IMR-90 (cell line): ENCODE measurements at regions not wholly inside any gene's neighbourhood (a gene's known extent, or its start where the extent isn't known, plus 50 kb on each side); places are given as distances from the start of the nearest gene placed in this dataset.

Source experiments
- ATAC-seq: fragments of 200-7000 bp; cut with Tn5 transposase; 2 replicates; pipeline ENCODE4 v1.9.1; 2020; ENCODE audit warnings: low read depth, mild to moderate bottlenecking, moderate library complexity
- BruUV-seq: library from RNA; stranded (reverse); fragments of 400-500 nt; replicated peaks from 2 replicates; lab custom pipeline; 2021; lab: Mats Ljungman, UMichigan
- CTCF ChIA-PET: fragments of 300-600 bp; formaldehyde crosslinking; extraction: SDS; loops from one replicate; lab custom pipeline; 2021; ENCODE audit warnings: antibody characterized with exemption; lab: Yijun Ruan, JAX
- POLR2A ChIA-PET: fragments of 300-600 bp; sonication (Branson Sonifier 250); formaldehyde crosslinking; loops from one replicate; lab custom pipeline; 2022; ENCODE audit warnings: antibody characterized with exemption; ENCODE audit not compliant: unreplicated experiment; lab: Charles Lee
- DNase-seq: peaks from one replicate; pipeline ENCODE4 v3.0.0; 2013
- H2AFZ ChIP-seq: replicated peaks from 2 replicates; pipeline ENCODE3; 2013; ENCODE audit warnings: low read length, mild to moderate bottlenecking; ENCODE audit not compliant: poor library complexity
- H2AK5ac ChIP-seq: 2 replicates; pipeline ENCODE4 v1.6.1; 2013; ENCODE audit warnings: low read depth, low read length, inconsistent platforms
- H2AK9ac ChIP-seq: replicated peaks from 2 replicates; pipeline ENCODE3; 2013; ENCODE audit warnings: mild to moderate bottlenecking, low read depth, low read length, moderate library complexity; ENCODE audit not compliant: poor library complexity
- H2BK120ac ChIP-seq: 2 replicates; pipeline ENCODE4 v1.6.1; 2013; ENCODE audit warnings: low read depth, low read length, inconsistent platforms
- H2BK15ac ChIP-seq: 3 replicates; pipeline ENCODE4 v1.6.1; 2013; ENCODE audit warnings: low read depth, low read length, inconsistent platforms
- H2BK20ac ChIP-seq: 2 replicates; pipeline ENCODE4 v1.6.1; 2013; ENCODE audit warnings: low read depth, mild to moderate bottlenecking, inconsistent platforms, low read length, moderate library complexity
- H2BK5ac ChIP-seq: 2 replicates; pipeline ENCODE4 v1.6.1; 2013; ENCODE audit warnings: mild to moderate bottlenecking, low read depth, low read length, inconsistent platforms; ENCODE audit not compliant: poor library complexity, severe bottlenecking
- H3K14ac ChIP-seq: replicated peaks from 2 replicates; pipeline ENCODE4 v1.6.1; 2013; ENCODE audit warnings: low read depth, low read length, inconsistent platforms
- H3K18ac ChIP-seq: 2 replicates; pipeline ENCODE4 v1.6.1; 2013; ENCODE audit warnings: low read depth, low read length, control low read depth
- H3K23ac ChIP-seq: 2 replicates; pipeline ENCODE4 v1.6.1; 2013; ENCODE audit warnings: low read depth, low read length, inconsistent platforms
- H3K27ac ChIP-seq: 2 replicates; pipeline ENCODE4 v1.5.1; 2013; ENCODE audit warnings: mild to moderate bottlenecking, control low read depth, low read length; ENCODE audit not compliant: insufficient read depth
- H3K27me3 ChIP-seq: 2 replicates; pipeline ENCODE4 v1.6.1; 2013; ENCODE audit warnings: low read length; ENCODE audit not compliant: control insufficient read depth, insufficient read depth
- H3K36me3 ChIP-seq: 2 replicates; pipeline ENCODE4 v1.6.1; 2013; ENCODE audit warnings: low read length, mixed read lengths; ENCODE audit not compliant: control insufficient read depth, insufficient read depth
- H3K4ac ChIP-seq: 2 replicates; pipeline ENCODE4 v1.6.1; 2013; ENCODE audit warnings: low read depth, low read length, inconsistent platforms
- H3K4me1 ChIP-seq: 2 replicates; pipeline ENCODE4 v1.6.1; 2013; ENCODE audit warnings: low read length, mixed read lengths; ENCODE audit not compliant: control insufficient read depth, insufficient read depth
- H3K4me2 ChIP-seq: 2 replicates; pipeline ENCODE4 v1.6.1; 2013; ENCODE audit warnings: low read depth, mild to moderate bottlenecking, control low read depth, low read length, moderate library complexity
- H3K4me3 ChIP-seq: 2 replicates; pipeline ENCODE4 v1.5.1; 2013; ENCODE audit warnings: low read depth, mild to moderate bottlenecking, control low read depth, low read length, moderate library complexity; ENCODE audit not compliant: insufficient read depth
- H3K56ac ChIP-seq: 2 replicates; pipeline ENCODE4 v1.6.1; 2013; ENCODE audit warnings: low read length, inconsistent platforms; ENCODE audit not compliant: insufficient read depth; ENCODE audit errors: extremely low read depth
- H3K79me1 ChIP-seq, 2 experiments: 2 replicates each; pipeline ENCODE4 v1.6.1; 2013; ENCODE audit warnings: low read length in 2 of 2, inconsistent platforms in 1 of 2, low read depth in 1 of 2
- H3K9ac ChIP-seq: 2 replicates; pipeline ENCODE4 v1.6.1; 2013; ENCODE audit warnings: low read depth, low read length, control low read depth
- H3K9me1 ChIP-seq: 2 replicates; pipeline ENCODE4 v1.6.1; 2013; ENCODE audit warnings: low read length, inconsistent platforms; ENCODE audit not compliant: insufficient read depth
- H3K9me3 ChIP-seq: 2 replicates; pipeline ENCODE4 v1.6.1; 2013; ENCODE audit warnings: low read length; ENCODE audit not compliant: control insufficient read depth, insufficient read depth
- H4K20me1 ChIP-seq: 2 replicates; pipeline ENCODE4 v1.6.1; 2013; ENCODE audit warnings: low read length, inconsistent platforms; ENCODE audit not compliant: insufficient read depth
- H4K5ac ChIP-seq: 2 replicates; pipeline ENCODE4 v1.6.1; 2013; ENCODE audit warnings: mild to moderate bottlenecking, low read depth, low read length, control low read depth
- H4K8ac ChIP-seq, 2 experiments: 2 replicates each; pipeline ENCODE4 v1.6.1; 2013; ENCODE audit warnings: low read depth in 2 of 2, low read length in 2 of 2, control low read depth in 1 of 2, inconsistent platforms in 1 of 2
- H4K91ac ChIP-seq: 2 replicates; pipeline ENCODE4 v1.6.1; 2013; ENCODE audit warnings: low read depth, low read length, inconsistent platforms; ENCODE audit not compliant: insufficient read depth
- CHD1 ChIP-seq: IDR thresholded peaks from 2 replicates; pipeline ENCODE4 v1.6.1; 2012; ENCODE audit warnings: low read depth, low read length, improper control_type of control experiment
- MAFK ChIP-seq: IDR thresholded peaks from 2 replicates; pipeline ENCODE4 v1.6.1; 2012; ENCODE audit warnings: low read depth, low read length, improper control_type of control experiment
- MAZ ChIP-seq: IDR thresholded peaks from 2 replicates; pipeline ENCODE4 v1.6.1; 2012; ENCODE audit warnings: low read depth, mild to moderate bottlenecking, low read length, improper control_type of control experiment, moderate library complexity, borderline replicate concordance
- NFE2L2 ChIP-seq: fragments of 150-350 bp; IDR thresholded peaks from 2 replicates; pipeline ENCODE4 v1.6.1; 2016; ENCODE audit warnings: low read depth, mild to moderate bottlenecking, low read length
- POLR2A ChIP-seq: IDR thresholded peaks from 2 replicates; pipeline ENCODE4 v1.6.1; 2012; ENCODE audit warnings: mild to moderate bottlenecking, low read depth, low read length
- RAD21 ChIP-seq: IDR thresholded peaks from 2 replicates; pipeline ENCODE4 v1.6.1; 2012; ENCODE audit warnings: low read length, improper control_type of control experiment
- RCOR1 ChIP-seq: IDR thresholded peaks from 2 replicates; pipeline ENCODE4 v1.6.1; 2012; ENCODE audit warnings: mild to moderate bottlenecking, low read length, improper control_type of control experiment; ENCODE audit not compliant: insufficient replicate concordance
- RFX5 ChIP-seq: IDR thresholded peaks from 2 replicates; pipeline ENCODE4 v1.8.0; 2012; ENCODE audit warnings: low read depth, mild to moderate bottlenecking, low read length, moderate library complexity
- SMC3 ChIP-seq: fragments of 150-350 bp; IDR thresholded peaks from 2 replicates; pipeline ENCODE4 v1.6.1; 2016; ENCODE audit warnings: low read depth, mild to moderate bottlenecking, antibody characterized with exemption, low read length, moderate library complexity
- USF2 ChIP-seq: fragments of 150-350 bp; IDR thresholded peaks from 2 replicates; pipeline ENCODE4 v1.6.1; 2017; ENCODE audit warnings: mild to moderate bottlenecking, antibody characterized with exemption, low read length, low read depth
- WGBS, 2 experiments: methylation state at CpG; one replicate each; pipeline versions ENCODE4 v1.1.5 to v1.1.7; 2013; ENCODE audit warnings: missing lambda C conversion rate in 2 of 2; ENCODE audit not compliant: insufficient read length in 1 of 2; ENCODE audit errors: extremely low coverage in 2 of 2; 5-methylcytosine and 5-hydroxymethylcytosine counted together
- dilution Hi-C: fragments of 300-500 bp; cut with HindIII; formaldehyde crosslinking; loops from one replicate; pipeline ENCODE4 v1.14.3; 2018; ENCODE audit warnings: low sequenced_read_pairs; ENCODE audit not compliant: unreplicated experiment
- in situ Hi-C: fragments of 300-500 bp; cut with MboI; formaldehyde crosslinking; loops from 3 replicates; pipeline ENCODE4 v1.14.3; 2019; ENCODE audit warnings: low sequenced_read_pairs, inconsistent platforms, mixed read lengths
- intact Hi-C: fragments of 100-400 bp; cut with micrococcal nuclease; formaldehyde crosslinking; loops from 2 replicates; pipeline ENCODE4 v1.10.0; 2022
- TF ChIP-seq, protein P1 (sequence below): fragments of 150-350 bp; IDR thresholded peaks from 2 replicates; pipeline ENCODE4 v1.6.1; 2016; ENCODE audit warnings: low read depth, mild to moderate bottlenecking, low read length, moderate library complexity, borderline replicate concordance
- TF ChIP-seq, protein P2 (sequence below): conservative IDR thresholded peaks from 2 replicates; pipeline ENCODE4 v1.5.1; 2012; ENCODE audit warnings: mild to moderate bottlenecking, low read depth, low read length, improper control_type of control experiment

GRCh38 chr5:30608501-30608900 is 585.0 kb upstream of the CDH6 start:
- WGBS, 2 experiments: no CpG with 5 or more reads among the region's 3 CpGs
- Histone ChIP-seq H3K9me3 (no peaks in the 10 kb centered on the region), H3K4me2 (no peak overlapping the region), H4K5ac (no peak overlapping the region), H3K4ac (no peak overlapping the region), H3K14ac (no peak overlapping the region), H3K9ac (no peak overlapping the region), H2AFZ (no peak overlapping the region), H3K4me1 (no peaks in the 10 kb centered on the region), H2BK120ac (no peak overlapping the region), H4K8ac (no peak overlapping the region), H3K36me3 (no peaks in the 10 kb centered on the region), H3K79me1 (no peaks in the 10 kb centered on the region), H3K27me3 (no peaks in the 10 kb centered on the region), H3K9me1 (no peaks in the 10 kb centered on the region), H2BK20ac (no peak overlapping the region), H4K91ac (no peak overlapping the region), H3K56ac (no peak overlapping the region), H2AK9ac (no peak overlapping the region), H2AK5ac (no peak overlapping the region), H3K27ac (no peak overlapping the region), H3K4me3 (no peak overlapping the region), H2BK5ac (no peak overlapping the region), H3K18ac (no peak overlapping the region), H2BK15ac (no peak overlapping the region), H4K20me1 (no peaks in the 10 kb centered on the region), H3K23ac (no peak overlapping the region)
- intact Hi-C loops: no loop called here
- dilution Hi-C loops: no loop called here
- TF ChIP-seq CHD1 (no peak), NFE2L2 (no peak), USF2 (no peak), POLR2A (no peak), MAFK (no peak), RFX5 (no peak), RCOR1 (no peak), MAZ (no peak), SMC3 (no peak), RAD21 (no peak)
- TF ChIP-seq, protein P1, sequence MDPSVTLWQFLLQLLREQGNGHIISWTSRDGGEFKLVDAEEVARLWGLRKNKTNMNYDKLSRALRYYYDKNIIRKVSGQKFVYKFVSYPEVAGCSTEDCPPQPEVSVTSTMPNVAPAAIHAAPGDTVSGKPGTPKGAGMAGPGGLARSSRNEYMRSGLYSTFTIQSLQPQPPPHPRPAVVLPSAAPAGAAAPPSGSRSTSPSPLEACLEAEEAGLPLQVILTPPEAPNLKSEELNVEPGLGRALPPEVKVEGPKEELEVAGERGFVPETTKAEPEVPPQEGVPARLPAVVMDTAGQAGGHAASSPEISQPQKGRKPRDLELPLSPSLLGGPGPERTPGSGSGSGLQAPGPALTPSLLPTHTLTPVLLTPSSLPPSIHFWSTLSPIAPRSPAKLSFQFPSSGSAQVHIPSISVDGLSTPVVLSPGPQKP: no peak
- TF ChIP-seq, protein P2, sequence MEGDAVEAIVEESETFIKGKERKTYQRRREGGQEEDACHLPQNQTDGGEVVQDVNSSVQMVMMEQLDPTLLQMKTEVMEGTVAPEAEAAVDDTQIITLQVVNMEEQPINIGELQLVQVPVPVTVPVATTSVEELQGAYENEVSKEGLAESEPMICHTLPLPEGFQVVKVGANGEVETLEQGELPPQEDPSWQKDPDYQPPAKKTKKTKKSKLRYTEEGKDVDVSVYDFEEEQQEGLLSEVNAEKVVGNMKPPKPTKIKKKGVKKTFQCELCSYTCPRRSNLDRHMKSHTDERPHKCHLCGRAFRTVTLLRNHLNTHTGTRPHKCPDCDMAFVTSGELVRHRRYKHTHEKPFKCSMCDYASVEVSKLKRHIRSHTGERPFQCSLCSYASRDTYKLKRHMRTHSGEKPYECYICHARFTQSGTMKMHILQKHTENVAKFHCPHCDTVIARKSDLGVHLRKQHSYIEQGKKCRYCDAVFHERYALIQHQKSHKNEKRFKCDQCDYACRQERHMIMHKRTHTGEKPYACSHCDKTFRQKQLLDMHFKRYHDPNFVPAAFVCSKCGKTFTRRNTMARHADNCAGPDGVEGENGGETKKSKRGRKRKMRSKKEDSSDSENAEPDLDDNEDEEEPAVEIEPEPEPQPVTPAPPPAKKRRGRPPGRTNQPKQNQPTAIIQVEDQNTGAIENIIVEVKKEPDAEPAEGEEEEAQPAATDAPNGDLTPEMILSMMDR: no peak
- no TSS peak for BruUV-seq
- no peak for ATAC-seq
- CTCF ChIA-PET: no interaction called here
- DNase-seq: no peak
- in situ Hi-C loops: no loop called here
- POLR2A ChIA-PET: no interaction called here
